H9 (cell line): ENCODE measurements at regions not wholly inside any gene's neighbourhood (a gene's known extent, or its start where the extent isn't known, plus 50 kb on each side); places are given as distances from the start of the nearest gene placed in this dataset.

ENCODE experiments used
- DNase-seq: peaks from one replicate; pipeline ENCODE4 v3.0.0-alpha.2; 2017
- H2AFZ ChIP-seq: one replicate; pipeline ENCODE4 v1.6.1; 2013; ENCODE audit warnings: mild to moderate bottlenecking, low read length, control low read depth, moderate library complexity
- H2AK5ac ChIP-seq: 2 replicates; pipeline ENCODE4 v1.6.1; 2013; ENCODE audit warnings: low read length, control low read depth, mixed read lengths; ENCODE audit not compliant: insufficient read length
- H2BK120ac ChIP-seq: one replicate; pipeline ENCODE4 v1.6.1; 2013; ENCODE audit warnings: low read depth, mild to moderate bottlenecking, low read length, control low read depth, inconsistent platforms; ENCODE audit not compliant: poor library complexity, severe bottlenecking
- H2BK12ac ChIP-seq: 2 replicates; pipeline ENCODE4 v1.6.1; 2013; ENCODE audit warnings: low read length, control low read depth, mixed read lengths, low read depth; ENCODE audit not compliant: insufficient read length
- H2BK15ac ChIP-seq: 2 replicates; pipeline ENCODE4 v1.6.1; 2013; ENCODE audit warnings: low read depth, low read length, control low read depth
- H2BK20ac ChIP-seq: one replicate; pipeline ENCODE4 v1.6.1; 2013; ENCODE audit warnings: low read depth, mild to moderate bottlenecking, low read length, control low read depth, inconsistent platforms; ENCODE audit not compliant: poor library complexity, severe bottlenecking
- H2BK5ac ChIP-seq: 2 replicates; pipeline ENCODE4 v1.6.1; 2013; ENCODE audit warnings: low read length, control low read depth, mixed read lengths; ENCODE audit not compliant: insufficient read length
- H3K14ac ChIP-seq: 2 replicates; pipeline ENCODE4 v1.6.1; 2013; ENCODE audit warnings: low read length, control low read depth; ENCODE audit not compliant: insufficient read depth
- H3K18ac ChIP-seq: 2 replicates; pipeline ENCODE4 v1.6.1; 2013; ENCODE audit warnings: low read depth, mild to moderate bottlenecking, mixed read lengths, low read length, control low read depth; ENCODE audit not compliant: insufficient read length
- H3K23ac ChIP-seq: 2 replicates; pipeline ENCODE4 v1.6.1; 2013; ENCODE audit warnings: low read length, control low read depth, mixed read lengths, low read depth; ENCODE audit not compliant: insufficient read length
- H3K23me2 ChIP-seq: 2 replicates; pipeline ENCODE4 v1.6.1; 2013; ENCODE audit warnings: low read depth, mild to moderate bottlenecking, mixed read lengths, low read length, control low read depth; ENCODE audit not compliant: insufficient read length, poor library complexity, severe bottlenecking
- H3K27ac ChIP-seq: 2 replicates; pipeline ENCODE4 v1.5.1; 2013; ENCODE audit warnings: low read length, control low read depth, mixed read lengths, low read depth; ENCODE audit not compliant: insufficient read length
- H3K27me3 ChIP-seq: 2 replicates; pipeline ENCODE4 v1.6.1; 2013; ENCODE audit warnings: low read length, control low read depth, inconsistent platforms; ENCODE audit not compliant: insufficient read depth
- H3K4ac ChIP-seq: 2 replicates; pipeline ENCODE4 v1.6.1; 2013; ENCODE audit warnings: low read depth, mild to moderate bottlenecking, control low read depth, inconsistent platforms, low read length, moderate library complexity
- H3K4me1 ChIP-seq: 2 replicates; pipeline ENCODE4 v1.6.1; 2013; ENCODE audit warnings: low read length, control low read depth, inconsistent platforms; ENCODE audit not compliant: insufficient read depth
- H3K4me2 ChIP-seq: 2 replicates; pipeline ENCODE4 v1.6.1; 2013; ENCODE audit warnings: low read length, control low read depth, mixed read lengths; ENCODE audit not compliant: insufficient read length, insufficient read depth
- H3K56ac ChIP-seq: 2 replicates; pipeline ENCODE4 v1.6.1; 2013; ENCODE audit warnings: low read depth, mild to moderate bottlenecking, mixed read lengths, low read length, control low read depth; ENCODE audit not compliant: insufficient read length
- H3K79me1 ChIP-seq: 2 replicates; pipeline ENCODE4 v1.6.1; 2013; ENCODE audit warnings: low read depth, mild to moderate bottlenecking, moderate library complexity, low read length, control low read depth, inconsistent platforms; ENCODE audit not compliant: insufficient read depth, poor library complexity, severe bottlenecking
- H3K79me2 ChIP-seq: 2 replicates; pipeline ENCODE4 v1.6.1; 2013; ENCODE audit warnings: low read length, control low read depth, inconsistent platforms; ENCODE audit not compliant: insufficient read depth
- H3K9ac ChIP-seq: 2 replicates; pipeline ENCODE4 v1.6.1; 2013; ENCODE audit warnings: low read length, control low read depth, mixed read lengths; ENCODE audit not compliant: insufficient read length; ENCODE audit errors: extremely low read depth
- H3K9me3 ChIP-seq: one replicate; pipeline ENCODE4 v1.6.1; 2013; ENCODE audit warnings: low read depth, low read length, inconsistent platforms; ENCODE audit not compliant: control insufficient read depth
- H3T11ph ChIP-seq: one replicate; pipeline ENCODE4 v1.6.1; 2013; ENCODE audit warnings: mild to moderate bottlenecking, low read length, control low read depth, inconsistent platforms
- H4K20me1 ChIP-seq: one replicate; pipeline ENCODE4 v1.6.1; 2013; ENCODE audit not compliant: control insufficient read depth, insufficient read length, insufficient read depth
- H4K5ac ChIP-seq: 2 replicates; pipeline ENCODE4 v1.6.1; 2013; ENCODE audit warnings: low read depth, mild to moderate bottlenecking, mixed read lengths, low read length, control low read depth; ENCODE audit not compliant: insufficient read length
- H4K8ac ChIP-seq: replicated peaks from 2 replicates; pipeline ENCODE4 v1.6.1; 2013; ENCODE audit warnings: low read length, control low read depth, mixed read lengths, low read depth; ENCODE audit not compliant: insufficient read length
- H4K91ac ChIP-seq: 2 replicates; pipeline ENCODE4 v1.6.1; 2013; ENCODE audit warnings: low read depth, mild to moderate bottlenecking, moderate library complexity, mixed read lengths, low read length, control low read depth; ENCODE audit not compliant: insufficient read length
- H3K27ac Mint-ChIP-seq, 3 experiments: 2 replicates in 2 of 3; 3 replicates in 1 of 3; pipeline ENCODE4 v1.8.0; 2020 to 2021; ENCODE audit warnings: mixed read lengths in 3 of 3, mild to moderate bottlenecking in 1 of 3, moderate library complexity in 1 of 3
- H3K27me3 Mint-ChIP-seq: 2 replicates; pipeline ENCODE4 v1.8.0; 2021; ENCODE audit warnings: low read depth, mild to moderate bottlenecking, moderate library complexity, mixed read lengths
- H3K36me3 Mint-ChIP-seq, 3 experiments: 2 replicates in 2 of 3; 3 replicates in 1 of 3; pipeline ENCODE4 v1.8.0; 2020 to 2021; ENCODE audit warnings: low read depth in 3 of 3, mixed read lengths in 3 of 3; ENCODE audit not compliant: insufficient read depth in 1 of 3
- H3K4me1 Mint-ChIP-seq, 2 experiments: 2 replicates each; pipeline ENCODE4 v1.8.0; 2020; ENCODE audit warnings: mixed read lengths in 2 of 2
- H3K4me3 Mint-ChIP-seq, 2 experiments: 2 replicates in 1 of 2; 3 replicates in 1 of 2; pipeline ENCODE4 v1.8.0; 2020 to 2021; ENCODE audit warnings: mild to moderate bottlenecking in 2 of 2, mixed read lengths in 2 of 2, moderate library complexity in 1 of 2
- H3K9me3 Mint-ChIP-seq, 2 experiments: 2 replicates in 1 of 2; 3 replicates in 1 of 2; pipeline ENCODE4 v1.8.0; 2020; ENCODE audit warnings: mild to moderate bottlenecking in 2 of 2, mixed read lengths in 2 of 2, moderate library complexity in 1 of 2
- WGBS: extraction: QIAGEN DNeasy Blood & Tissue Kit; methylation state at CpG from one replicate; pipeline ENCODE4 v1.1.7; 2013; ENCODE audit warnings: missing lambda C conversion rate, low lambda C conversion rate, mixed read lengths; ENCODE audit not compliant: insufficient read length; ENCODE audit errors: extremely low coverage; 5-methylcytosine and 5-hydroxymethylcytosine counted together
- TF ChIP-seq, protein P1 (sequence below): fragments of 200-600 bp; sonication (generic); conservative IDR thresholded peaks from 3 replicates; pipeline ENCODE4 v1.8.0; 2021; ENCODE audit warnings: antibody characterized with exemption, mild to moderate bottlenecking

DNA sequence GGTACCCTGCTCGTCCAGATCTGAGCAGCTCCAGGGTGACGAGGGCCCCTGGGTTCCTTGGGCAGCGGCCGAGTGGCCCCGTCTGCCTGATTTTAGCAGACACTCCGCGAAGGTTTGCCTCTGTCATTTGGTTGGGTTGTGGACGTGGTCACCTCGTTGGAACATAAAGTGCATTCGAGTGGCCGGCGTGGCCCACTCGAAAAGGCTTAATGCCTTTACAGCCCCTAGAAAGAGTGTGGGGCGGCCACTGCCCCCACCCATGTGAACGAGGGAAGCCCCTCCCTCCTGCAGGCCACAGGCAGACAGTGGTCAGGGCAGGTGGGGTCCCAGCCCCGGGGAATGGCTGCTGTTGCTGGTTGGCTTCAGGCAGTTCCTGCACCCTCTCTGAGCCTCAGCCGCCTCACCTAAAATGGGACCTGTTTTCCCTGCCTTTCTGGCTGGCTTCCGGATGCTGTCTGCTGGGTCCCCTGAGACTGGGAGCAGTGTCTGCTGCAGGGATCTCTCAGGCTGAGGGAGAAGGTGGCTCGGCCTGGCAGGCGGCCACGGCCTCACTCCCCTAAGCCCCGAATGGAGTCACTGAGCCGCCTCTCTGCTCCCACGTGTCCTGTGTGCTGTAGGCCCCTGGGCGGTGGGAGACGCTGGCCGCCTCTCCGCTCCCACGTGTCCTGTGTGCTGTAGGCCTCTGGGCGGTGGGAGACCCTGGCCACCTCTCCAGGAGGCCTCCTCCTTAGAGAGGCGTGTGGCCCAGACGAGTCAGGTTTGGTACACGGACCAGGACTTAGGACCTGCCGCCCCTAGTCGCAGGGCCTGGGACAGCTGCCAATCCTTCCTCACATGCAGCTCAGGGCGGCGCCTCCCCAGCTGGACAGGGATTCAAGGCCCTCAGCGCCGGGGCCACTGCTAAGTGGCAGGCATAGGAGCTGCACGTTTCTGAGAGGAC, 233.0 kb downstream of the ERMARD start:
- Histone ChIP-seq H2BK15ac (no peak overlapping the region), H3K23me2 (no peaks in the 10 kb centered on the region), H2AFZ (no peak overlapping the region), H3K79me1 (no peaks in the 10 kb centered on the region), H4K8ac (no peak overlapping the region), H2BK20ac (no peak overlapping the region), H3K56ac (no peak overlapping the region), H2BK12ac (no peak overlapping the region), H3K27ac (no peak overlapping the region), H2BK120ac (no peak overlapping the region), H3K14ac (no peak overlapping the region; the same call in 1 of the 2 replicates), H4K91ac (no peak overlapping the region), H3T11ph (no peak overlapping the region), H3K79me2 (no peaks in the 10 kb centered on the region), H3K9ac (no peak overlapping the region), H3K4ac (no peak overlapping the region), H3K4me1 (no peaks in the 10 kb centered on the region), H2AK5ac (no peak overlapping the region), H3K9me3 (no peaks in the 10 kb centered on the region), H4K5ac (no peak overlapping the region), H3K23ac (no peak overlapping the region), H3K18ac (no peak overlapping the region), H4K20me1 (no peaks in the 10 kb centered on the region), H2BK5ac (no peak overlapping the region), H3K4me2 (no peak overlapping the region), H3K27me3 (no peaks in the 10 kb centered on the region)
- WGBS: no CpG with 5 or more reads among the region's 40 CpGs
- DNase-seq: no peak
- TF ChIP-seq, protein P1, sequence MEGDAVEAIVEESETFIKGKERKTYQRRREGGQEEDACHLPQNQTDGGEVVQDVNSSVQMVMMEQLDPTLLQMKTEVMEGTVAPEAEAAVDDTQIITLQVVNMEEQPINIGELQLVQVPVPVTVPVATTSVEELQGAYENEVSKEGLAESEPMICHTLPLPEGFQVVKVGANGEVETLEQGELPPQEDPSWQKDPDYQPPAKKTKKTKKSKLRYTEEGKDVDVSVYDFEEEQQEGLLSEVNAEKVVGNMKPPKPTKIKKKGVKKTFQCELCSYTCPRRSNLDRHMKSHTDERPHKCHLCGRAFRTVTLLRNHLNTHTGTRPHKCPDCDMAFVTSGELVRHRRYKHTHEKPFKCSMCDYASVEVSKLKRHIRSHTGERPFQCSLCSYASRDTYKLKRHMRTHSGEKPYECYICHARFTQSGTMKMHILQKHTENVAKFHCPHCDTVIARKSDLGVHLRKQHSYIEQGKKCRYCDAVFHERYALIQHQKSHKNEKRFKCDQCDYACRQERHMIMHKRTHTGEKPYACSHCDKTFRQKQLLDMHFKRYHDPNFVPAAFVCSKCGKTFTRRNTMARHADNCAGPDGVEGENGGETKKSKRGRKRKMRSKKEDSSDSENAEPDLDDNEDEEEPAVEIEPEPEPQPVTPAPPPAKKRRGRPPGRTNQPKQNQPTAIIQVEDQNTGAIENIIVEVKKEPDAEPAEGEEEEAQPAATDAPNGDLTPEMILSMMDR: no peak
- H3K36me3 Mint-ChIP-seq: no peaks in the 10 kb centered on the region
- no peaks in the 10 kb centered on the region for H3K9me3 Mint-ChIP-seq
- H3K4me3 Mint-ChIP-seq: no peak overlapping the region
- H3K4me1 Mint-ChIP-seq: peaks cover 4 to 7% of the 10 kb centered on the region in 2 experiments; a peak in 2 of 4 replicates
- H3K27me3 Mint-ChIP-seq: no peaks in the 10 kb centered on the region; the same call in 1 of the 2 replicates
- H3K27ac Mint-ChIP-seq: no peak overlapping the region
